Neural progenitor cell (in vitro differentiated cells): ENCODE measurements at regions not wholly inside any gene's neighbourhood (a gene's known extent, or its start where the extent isn't known, plus 50 kb on each side); places are given as distances from the start of the nearest gene placed in this dataset.

ENCODE experiments used
- CTCF ChIP-seq: fragments of 200-600 bp; sonication (generic); IDR thresholded peaks from 2 replicates; pipeline ENCODE4 v1.5.1; 2017; ENCODE audit warnings: antibody characterized with exemption, mild to moderate bottlenecking
- EZH2 ChIP-seq: fragments of 200-600 bp; sonication (generic); IDR thresholded peaks from 2 replicates; pipeline ENCODE4 v1.6.1; 2017; ENCODE audit warnings: antibody characterized with exemption, mild to moderate bottlenecking, moderate library complexity
- EZH2phosphoT487 ChIP-seq: fragments of 200-600 bp; sonication (generic); IDR thresholded peaks from 2 replicates; pipeline ENCODE4 v1.6.1; 2017; ENCODE audit warnings: antibody characterized with exemption

- TF ChIP-seq CTCF (no peak), EZH2 (no peak), EZH2phosphoT487 (no peak)
Measured at GRCh38 chrX:15157624-15158023, 112.3 kb downstream of the ASB9 start.
